Cardiac fibroblast (primary cell): ENCODE measurements at regions not wholly inside any gene's neighbourhood (a gene's known extent, or its start where the extent isn't known, plus 50 kb on each side); places are given as distances from the start of the nearest gene placed in this dataset.

Experiments used
- DNase-seq, 2 donors: peaks; one replicate each; pipeline versions ENCODE4 v3.0.0 to v3.0.0-alpha.2; 2010; ENCODE audit warnings: low read depth in 2 of 2
- H3K4me3 ChIP-seq, 2 donors: replicated peaks in 1 of 2; 1 replicate in 1 of 2; 2 replicates in 1 of 2; pipeline ENCODE4 v1.5.1; 2011; ENCODE audit warnings: low read depth in 2 of 2, low read length in 2 of 2, mild to moderate bottlenecking in 2 of 2, moderate library complexity in 1 of 2
- CTCF ChIP-seq: IDR thresholded peaks from one replicate; pipeline ENCODE4 v1.5.1; 2011; ENCODE audit warnings: low read depth, mild to moderate bottlenecking, low read length, inconsistent platforms

- no peak overlapping the region for H3K4me3 ChIP-seq
- peak in 1 of 2 donors; percentile 48 for DNase-seq
- TF ChIP-seq CTCF: no peak
Observed at GRCh38 chr3:99482191-99482590, 156.2 kb upstream of the COL8A1 start.

- no peak overlapping the region for H3K4me3 ChIP-seq
- no peak for DNase-seq
- TF ChIP-seq CTCF: no peak
Observed at GRCh38 chr3:99481561-99481960, 156.8 kb upstream of the COL8A1 start.

GRCh38 chr3:99479768-99480167 is 158.6 kb upstream of the COL8A1 start:
- DNase-seq: no peak
- TF ChIP-seq CTCF: no peak

DNA sequence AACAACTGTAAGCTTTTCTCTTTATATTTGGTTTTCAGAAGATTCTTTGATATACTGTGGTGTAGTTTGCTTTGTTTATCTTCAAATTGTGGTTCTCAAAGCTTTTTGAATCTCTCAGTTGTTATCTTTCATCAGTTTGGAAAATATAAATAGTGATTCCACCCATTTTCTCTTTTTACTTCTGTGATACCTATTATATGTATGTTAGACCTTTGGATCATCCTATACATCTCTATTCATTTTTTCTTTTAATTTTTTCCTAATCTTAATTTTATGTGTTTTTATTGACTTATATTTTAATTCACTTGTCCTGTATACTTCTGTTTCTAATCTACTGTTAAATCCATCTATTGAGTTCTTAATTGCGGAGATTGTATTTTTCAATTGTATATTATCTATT is 160.7 kb upstream of the COL8A1 start:
- H3K4me3 ChIP-seq: no peak overlapping the region
- TF ChIP-seq CTCF: no peak

More at GRCh38 chr3:99479768-99480167, 158.6 kb upstream of the COL8A1 start:
- no peak overlapping the region for H3K4me3 ChIP-seq

DNA sequence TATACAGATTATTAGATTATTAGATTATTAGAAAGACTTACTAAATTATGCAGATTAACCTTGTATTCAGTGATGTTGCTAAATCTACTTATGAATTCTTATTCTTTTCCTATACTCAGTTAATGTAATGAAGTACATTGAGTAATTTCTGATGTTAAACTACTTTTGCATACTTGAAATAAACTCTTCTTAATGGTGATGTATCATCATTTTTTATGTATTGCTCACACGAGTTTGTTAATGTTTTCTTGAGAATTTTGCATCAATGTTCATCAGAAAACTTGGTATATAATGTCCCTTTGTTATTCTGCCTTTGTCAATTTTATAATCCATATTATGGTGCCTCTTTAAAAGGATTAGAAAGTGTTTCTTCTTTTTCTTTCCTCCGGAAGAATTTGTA is 163.2 kb upstream of the COL8A1 start:
- TF ChIP-seq CTCF: no peak
- no peak overlapping the region for H3K4me3 ChIP-seq
- DNase-seq: peak in 1 of 2 donors; percentile 55

More for the DNA sequence above, 160.7 kb upstream of the COL8A1 start:
- no peak for DNase-seq

DNA sequence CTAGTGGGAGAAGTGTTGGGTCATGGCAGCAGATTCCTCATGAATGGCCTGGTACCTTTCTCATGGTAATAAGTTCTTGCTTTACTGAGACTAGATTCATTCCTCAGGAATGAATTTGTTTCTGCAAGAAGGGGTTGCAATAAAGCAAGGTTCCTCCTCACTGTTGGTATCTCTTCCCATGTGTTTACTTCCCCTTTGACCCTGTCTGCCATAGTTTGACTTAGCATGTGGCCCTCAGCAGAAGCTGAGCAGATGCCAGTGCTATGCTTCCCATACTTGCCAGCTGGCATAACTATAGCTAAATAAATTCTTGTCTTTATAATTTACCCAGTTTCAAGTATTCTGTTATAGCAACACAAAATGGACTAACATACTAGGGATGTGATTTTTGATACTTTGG is 163.6 kb upstream of the COL8A1 start:
- DNase-seq: peak; percentile 21 to 22
- H3K4me3 ChIP-seq: no peak overlapping the region
- TF ChIP-seq CTCF: no peak

GRCh38 chr3:99473321-99473751 is 165.1 kb upstream of the COL8A1 start:
- no peak overlapping the region for H3K4me3 ChIP-seq
- TF ChIP-seq CTCF: no peak
- peak in 1 of 2 donors; percentile 84 for DNase-seq
